NOMO-1 (cell line): ENCODE measurements at regions not wholly inside any gene's neighbourhood (a gene's known extent, or its start where the extent isn't known, plus 50 kb on each side); places are given as distances from the start of the nearest gene placed in this dataset.
"Not testable (repeated sequence)": the region's sequence is repeated elsewhere in the genome, so short reads cannot be mapped to it uniquely, and the experiment has no call there.

ENCODE experiments used
- DNase-seq, 2 experiments: peaks; one replicate each; lab custom pipeline; 2025; ENCODE audit not compliant: unreplicated experiment in 2 of 2; lab: John Stamatoyannopoulos, UW

DNA sequence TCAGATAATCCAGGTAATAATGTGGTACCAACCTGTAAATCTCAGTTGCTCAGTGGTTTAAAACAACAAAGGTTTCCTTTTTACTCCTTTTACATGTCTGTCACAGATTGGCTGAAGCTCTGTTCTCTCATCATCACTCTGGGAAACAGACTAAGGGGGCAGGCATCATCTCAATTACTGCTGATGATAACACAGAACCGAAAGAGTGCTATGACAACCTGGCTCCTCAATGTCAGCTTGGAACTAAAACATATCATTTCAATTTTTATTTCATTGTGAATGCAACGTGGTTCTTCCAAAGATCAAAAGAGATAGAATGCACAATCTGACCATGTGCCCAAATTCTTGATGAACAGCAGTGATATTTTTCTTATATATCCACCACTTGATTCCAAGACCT is 1315.0 kb upstream of the CDH2 start:
- DNase-seq = no peak

- no peak for DNase-seq
These were observed 1311.7 kb upstream of the CDH2 start for GRCh38 chr18:29488617-29489016.

DNA sequence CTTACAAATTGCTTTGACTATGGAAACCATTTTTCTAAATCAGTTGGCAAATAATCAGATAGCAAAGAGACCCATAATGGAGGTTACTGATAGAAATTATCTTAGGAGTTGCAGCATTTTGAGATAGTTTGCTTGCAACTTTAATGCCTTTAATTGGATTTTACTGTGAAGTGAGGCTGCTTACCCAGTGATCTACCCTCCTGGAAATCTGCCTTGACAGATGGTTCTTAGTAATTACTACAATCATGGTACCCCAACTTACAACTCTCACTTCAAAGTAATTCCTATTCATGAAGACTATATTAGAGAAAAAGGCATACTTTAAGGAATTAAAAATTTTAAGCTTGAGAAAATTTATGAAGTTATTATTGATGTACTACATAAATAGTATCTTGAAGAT is 1288.6 kb upstream of the CDH2 start:
- no peak for DNase-seq

- DNase-seq = no peak
These were observed 1283.0 kb upstream of the CDH2 start for GRCh38 chr18:29459972-29460371.

DNA sequence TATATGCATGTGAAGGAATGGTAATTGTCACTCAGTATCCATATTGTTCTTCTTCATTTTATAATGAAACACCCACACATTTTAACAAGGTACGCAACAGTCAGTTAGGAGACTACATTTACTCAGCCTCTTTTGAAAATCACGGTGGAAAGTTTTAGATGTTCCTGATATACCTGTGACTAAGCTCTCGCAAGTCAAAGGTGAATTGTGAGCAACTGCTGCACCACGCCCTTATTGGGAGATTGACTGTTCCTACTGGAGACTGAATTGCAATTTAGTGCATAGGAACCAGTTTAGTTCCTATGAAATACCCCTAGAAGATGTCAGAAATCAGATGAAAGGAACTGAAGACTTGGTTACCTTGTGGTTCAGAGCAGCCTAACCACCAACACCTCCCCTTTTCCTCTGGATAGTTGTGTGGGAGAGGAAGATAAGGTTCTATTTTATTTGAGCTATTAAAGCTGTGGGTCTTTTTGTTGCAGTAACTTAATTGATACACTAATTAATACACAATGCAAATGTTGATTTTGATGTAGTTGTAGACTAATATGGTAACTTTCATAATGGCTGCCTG is 1280.5 kb upstream of the CDH2 start:
- DNase-seq = no peak

GRCh38 chr18:29449424-29449823 is 1272.5 kb upstream of the CDH2 start:
- DNase-seq = no peak

- no peak for DNase-seq
These were observed 1262.5 kb upstream of the CDH2 start for GRCh38 chr18:29439398-29439797.

DNA sequence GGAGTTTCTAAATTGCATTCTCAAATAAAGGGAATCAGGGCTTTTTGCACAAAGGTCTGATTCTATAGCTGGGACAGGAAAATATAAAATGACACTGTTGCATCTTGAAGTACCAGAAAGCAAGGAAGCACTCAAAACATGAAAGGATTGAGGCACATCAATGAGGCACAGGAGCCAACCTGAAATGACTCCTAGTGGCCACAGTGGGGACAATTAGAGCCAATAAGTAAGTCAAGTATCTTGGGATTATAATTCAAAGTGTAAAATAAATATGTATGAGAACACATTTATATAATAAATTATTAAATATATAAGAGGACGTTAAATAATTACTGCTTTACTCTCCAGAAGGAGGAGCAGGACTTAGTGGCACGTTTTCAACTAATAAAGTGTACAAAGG is 1259.5 kb upstream of the CDH2 start:
- no peak for DNase-seq

- no peak for DNase-seq
These were observed 1257.7 kb upstream of the CDH2 start for GRCh38 chr18:29434650-29435049.

GRCh38 chr18:29430416-29430815 is 1253.5 kb upstream of the CDH2 start:
- DNase-seq = no peak

DNA sequence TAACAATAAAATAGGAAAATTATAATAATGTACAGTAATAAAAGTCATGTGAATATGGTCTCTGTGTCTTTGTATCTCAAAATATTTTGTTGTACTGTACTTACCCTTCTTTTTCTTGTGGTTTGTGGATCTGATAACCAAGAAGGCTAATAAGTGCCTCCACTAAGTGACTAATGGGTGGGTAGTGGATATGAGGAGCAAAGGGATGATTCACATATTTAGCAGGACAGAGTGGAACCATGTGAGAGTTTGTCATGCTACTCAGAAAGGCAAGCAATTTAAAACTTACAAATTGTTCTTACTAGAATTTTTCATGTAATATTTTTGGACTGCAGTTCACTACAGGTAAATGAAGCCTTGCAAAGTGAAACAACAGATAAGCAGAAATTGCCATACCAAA is 1241.2 kb upstream of the CDH2 start:
- no peak for DNase-seq

DNA sequence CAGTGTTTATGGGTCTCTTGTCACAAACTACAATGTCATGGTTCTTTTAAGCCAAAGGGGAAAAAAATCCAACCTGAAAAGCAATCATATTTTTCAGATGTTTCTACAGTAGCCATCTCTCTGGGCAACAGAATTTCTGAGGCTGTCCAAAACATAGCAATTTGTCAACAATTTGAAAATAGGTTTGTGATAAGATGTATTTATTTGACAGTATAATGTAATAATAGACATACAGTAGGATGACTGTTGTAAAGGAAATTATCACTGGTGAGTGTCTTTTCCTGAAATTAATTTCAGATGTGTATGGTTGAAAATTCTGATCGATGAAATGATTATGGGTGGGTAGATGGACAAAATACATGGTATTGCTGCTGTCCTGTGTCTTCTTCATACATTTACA is 1230.1 kb upstream of the CDH2 start:
- DNase-seq = no peak

DNA sequence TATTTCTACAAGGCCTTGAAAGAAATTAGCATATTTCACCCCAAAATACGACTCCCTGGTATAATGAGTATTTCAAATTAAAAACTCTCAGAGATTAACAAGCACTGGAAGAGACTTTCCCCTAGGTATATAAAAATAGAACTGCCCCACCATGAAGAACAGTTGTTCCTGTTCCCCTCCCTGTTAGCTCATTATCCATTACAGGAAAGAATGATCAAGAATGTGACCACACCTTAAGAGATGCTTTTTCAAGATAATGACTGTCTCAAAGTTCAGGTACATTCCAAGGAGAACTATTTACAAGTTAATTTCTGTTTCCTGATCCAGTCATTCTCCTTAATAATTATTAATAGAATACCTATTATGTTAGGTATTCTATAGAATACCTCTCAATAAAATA is 1220.6 kb upstream of the CDH2 start:
- DNase-seq = no peak

- peak in 1 of 2 experiments; percentile 18 for DNase-seq
These were observed 1206.7 kb upstream of the CDH2 start for GRCh38 chr18:29383311-29384273.

- no peak for DNase-seq
These were observed 1201.8 kb upstream of the CDH2 start for GRCh38 chr18:29378651-29379136.

GRCh38 chr18:29377346-29377745 is 1200.4 kb upstream of the CDH2 start:
- DNase-seq = no peak

GRCh38 chr18:29373000-29373399 is 1196.1 kb upstream of the CDH2 start:
- no peak for DNase-seq

- no peak for DNase-seq
These were observed 1184.9 kb upstream of the CDH2 start for GRCh38 chr18:29361843-29362242.

DNA sequence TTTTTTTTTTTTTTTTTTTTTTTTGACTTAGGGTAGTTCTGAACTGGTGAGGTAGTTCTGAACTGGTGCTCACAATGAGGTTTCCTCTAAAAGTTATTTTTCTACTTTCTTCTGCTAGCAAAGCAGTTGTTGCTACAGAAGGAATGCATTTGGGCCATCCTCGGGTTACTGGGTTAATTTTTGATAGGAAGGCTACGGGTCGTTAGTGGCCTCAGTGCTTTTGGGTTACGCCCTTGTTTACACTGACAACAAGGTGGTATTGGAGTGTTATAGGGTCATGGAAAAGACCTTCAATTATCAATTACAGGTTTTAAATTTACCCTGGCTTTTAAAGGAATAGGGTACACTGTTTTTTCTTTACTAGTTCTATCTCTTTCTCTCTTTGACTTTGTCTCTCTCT is 1183.7 kb upstream of the CDH2 start:
- not testable (repeated sequence) for DNase-seq

GRCh38 chr18:29359222-29359621 is 1182.3 kb upstream of the CDH2 start:
- DNase-seq = not testable (repeated sequence)

DNA sequence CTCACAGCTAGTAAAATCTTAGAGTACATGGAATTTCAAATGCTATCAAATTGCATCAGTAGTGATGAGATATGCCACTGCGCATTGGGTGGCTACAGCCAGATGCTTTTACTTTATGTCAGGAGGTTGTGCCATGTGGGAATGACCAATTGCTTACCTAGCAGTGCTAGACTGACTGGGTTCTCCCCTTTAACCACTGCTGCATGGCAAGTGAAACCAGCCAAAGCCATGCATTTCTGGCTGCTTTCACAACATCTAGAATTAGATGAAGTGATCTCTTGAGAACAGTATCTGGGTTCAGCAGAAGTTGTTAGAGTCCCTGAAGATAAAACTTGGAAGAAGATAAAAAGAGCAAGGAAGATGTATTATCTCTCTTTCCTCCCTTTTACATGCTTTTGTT is 1174.2 kb upstream of the CDH2 start:
- DNase-seq = no peak

- DNase-seq = no peak
These were observed 1152.0 kb upstream of the CDH2 start for GRCh38 chr18:29328932-29329331.
